ENCODE measurements at regions not wholly inside any gene's neighbourhood (a gene's known extent, or its start where the extent isn't known, plus 50 kb on each side); places are given as distances from the start of the nearest gene placed in this dataset.

- TF ChIP-seq CTCF (IDR thresholded peaks at IDR 0.05) (no peak), POLR2A (IDR thresholded peaks at IDR 0.05) (no peak)
Measured at GRCh38 chr18:57281519-57281918, 70.8 kb upstream of the ST8SIA3 start.

Measured in upper lobe of left lung (tissue), 4 donors.